Embryonic facial prominence (tissue), 1 donor: ENCODE measurements at regions not wholly inside any gene's neighbourhood (a gene's known extent, or its start where the extent isn't known, plus 50 kb on each side); places are given as distances from the start of the nearest gene placed in this dataset.

Experiments used
- DNase-seq: peaks from one replicate; pipeline ENCODE4 v3.0.0-alpha.2; 2016; ENCODE audit errors: extremely low spot score

DNA sequence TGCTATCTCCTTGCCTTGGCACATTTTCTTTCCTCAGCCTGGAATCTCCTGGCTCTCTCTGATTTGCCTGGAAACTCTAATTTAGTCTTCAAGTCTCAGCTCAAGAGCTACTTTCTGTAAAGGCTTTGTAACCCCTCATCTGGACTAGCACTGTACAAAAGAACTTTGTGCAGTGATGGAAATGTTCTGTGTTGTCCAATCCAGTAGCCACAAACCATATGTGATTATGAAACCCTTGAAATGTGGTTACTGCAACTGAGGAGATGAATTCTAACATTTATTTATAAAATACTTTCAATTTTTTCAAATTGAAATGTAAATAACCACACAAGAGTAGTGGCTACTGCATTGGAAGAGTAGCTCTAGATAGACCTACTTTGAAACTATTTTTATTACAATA, 66.6 kb upstream of the HS3ST1 start:
- DNase-seq = no peak

DNA sequence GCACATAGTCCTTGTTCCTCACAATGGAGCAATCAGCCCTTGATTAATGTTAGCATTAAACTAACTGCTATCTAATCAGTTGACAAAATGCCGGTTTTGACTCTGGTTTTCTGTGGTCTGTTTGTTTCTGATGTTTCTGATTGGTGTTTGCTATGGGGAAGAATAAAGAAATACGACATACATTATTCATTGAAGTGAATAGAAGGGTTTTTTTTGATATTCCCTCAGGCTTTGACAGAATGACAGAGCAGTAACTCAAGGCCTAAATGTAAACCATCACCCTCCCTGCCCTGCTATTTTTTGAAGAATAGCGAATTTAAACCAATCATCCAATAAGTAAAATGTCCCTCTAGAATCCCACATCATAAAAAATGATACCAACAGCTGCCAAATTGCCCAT, 65.5 kb upstream of the HS3ST1 start:
- no peak for DNase-seq

DNA sequence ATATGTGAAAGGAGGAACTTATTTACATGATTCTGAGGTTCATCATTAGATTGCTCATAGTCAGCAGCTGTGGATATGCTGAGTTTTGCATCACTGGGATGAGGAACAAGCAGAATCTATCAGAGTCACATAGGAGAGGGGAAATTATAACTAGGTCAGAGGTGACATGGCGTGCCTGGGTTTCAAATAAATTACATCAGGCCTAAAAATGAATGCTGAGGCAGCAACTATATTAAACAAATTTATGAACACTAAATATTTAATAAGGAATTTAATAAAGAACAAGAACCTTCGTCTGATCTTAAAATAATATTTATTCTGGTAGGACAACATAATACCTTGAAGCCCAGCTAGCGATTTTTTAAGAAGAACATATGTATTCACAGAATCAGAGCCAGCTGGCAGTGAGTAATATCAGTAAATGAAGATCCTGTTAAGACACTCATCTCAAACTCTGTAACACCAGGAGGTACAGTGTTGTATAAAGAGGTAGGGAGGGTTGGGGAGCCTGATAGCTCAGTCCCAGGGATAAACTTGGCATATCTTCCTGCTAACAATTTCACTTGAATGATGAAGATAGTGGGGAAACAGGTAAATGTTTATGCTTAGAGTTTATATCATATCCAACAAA, 60.9 kb upstream of the HS3ST1 start:
- DNase-seq = no peak

DNA sequence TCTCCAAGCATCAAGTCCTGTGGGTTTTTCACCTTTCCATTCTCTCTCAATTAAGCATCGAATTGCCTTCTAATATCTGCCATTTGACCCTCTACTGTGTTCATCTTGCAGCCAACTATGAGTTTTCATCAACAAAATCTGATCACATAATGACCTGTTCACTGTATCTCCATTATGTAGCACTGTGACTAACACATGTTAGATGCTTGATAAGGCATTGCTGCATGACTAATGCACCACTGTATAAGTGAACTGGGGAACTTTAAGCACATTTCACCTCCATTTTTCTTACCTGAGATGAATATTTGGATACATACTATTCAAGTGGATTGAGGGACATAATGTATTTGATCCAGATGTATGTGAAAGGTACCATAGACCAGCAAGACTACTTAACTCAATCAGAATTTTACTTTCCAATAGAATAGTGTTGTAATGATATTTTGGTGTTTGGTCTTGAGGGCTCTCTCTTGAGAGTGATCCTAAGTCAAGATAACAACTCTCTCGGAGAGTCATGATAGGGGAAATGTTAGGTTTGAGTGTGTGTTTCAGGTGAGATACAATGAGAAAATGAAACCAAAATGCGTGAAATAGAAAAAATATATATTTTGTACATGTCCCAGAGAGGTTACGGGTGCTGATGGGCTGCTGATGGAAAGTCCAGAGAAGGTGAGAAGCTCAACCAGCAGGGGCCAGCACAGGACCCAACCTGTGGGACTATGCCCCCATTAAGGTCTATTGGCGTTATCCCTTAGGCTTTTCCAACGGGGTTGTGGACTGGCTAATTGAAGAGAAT, 60.2 kb upstream of the HS3ST1 start:
- no peak for DNase-seq

GRCh38 chr4:11487868-11488544, 59.3 kb upstream of the HS3ST1 start:
- DNase-seq = no peak

DNA sequence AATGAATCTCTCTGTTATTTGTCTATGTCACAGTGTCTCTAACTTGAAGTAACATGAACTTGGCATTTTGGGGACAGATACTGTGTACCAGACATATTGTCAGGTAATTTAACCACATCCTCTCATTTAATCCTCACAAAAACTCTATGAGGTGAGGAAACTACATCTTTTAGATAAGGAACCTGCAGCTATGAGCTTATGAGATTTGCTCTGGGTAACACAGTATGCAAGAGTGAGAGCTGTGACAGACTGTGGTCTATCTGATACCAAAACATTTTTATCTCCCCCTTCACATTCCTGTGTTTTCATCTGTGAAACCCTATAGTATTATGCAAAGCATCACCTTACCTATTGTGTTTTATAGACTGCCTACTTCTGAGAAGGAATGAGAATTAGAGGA, 58.4 kb upstream of the HS3ST1 start:
- DNase-seq = no peak

DNA sequence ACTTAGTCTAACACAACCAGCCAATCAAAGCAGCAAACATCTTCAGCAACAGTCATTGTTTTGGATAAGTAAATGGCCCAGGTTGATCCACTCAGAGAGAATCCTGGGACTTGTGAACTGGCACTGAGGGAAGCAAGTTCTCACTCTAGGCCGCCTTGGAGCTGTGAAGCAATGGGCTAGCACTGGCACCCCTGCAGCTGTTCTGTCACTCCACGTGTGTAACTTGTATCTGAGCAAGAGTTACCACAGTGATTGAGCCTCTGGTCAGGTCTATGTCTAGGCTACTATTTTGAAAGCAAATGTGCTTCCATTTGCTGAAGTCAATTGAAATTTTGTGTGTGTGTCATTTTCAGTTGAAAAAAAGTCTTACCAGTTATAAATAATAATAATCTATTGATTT, 57.2 kb upstream of the HS3ST1 start:
- no peak for DNase-seq

- DNase-seq = no peak
Observed at GRCh38 chr4:11484531-11484930, 55.8 kb upstream of the HS3ST1 start.

- no peak for DNase-seq
Observed at GRCh38 chr4:11483046-11483445, 54.4 kb upstream of the HS3ST1 start.

GRCh38 chr4:11480683-11481082, 52.0 kb upstream of the HS3ST1 start:
- DNase-seq = no peak
